ENCODE measurements at regions not wholly inside any gene's neighbourhood (a gene's known extent, or its start where the extent isn't known, plus 50 kb on each side); places are given as distances from the start of the nearest gene placed in this dataset.

GRCh38 chr3:40992023-40992422, 207.3 kb upstream of the CTNNB1 start:
- no peak for TF ChIP-seq CTCF (conservative IDR thresholded peaks at IDR 0.05 in 1 of 2, IDR thresholded peaks at IDR 0.05 in 1 of 2; ENCODE audit: low read depth in 1 of 2, low read length in 2 of 2)
- TF ChIP-seq EZH2 (IDR thresholded peaks at IDR 0.05; ENCODE audit: low read length, missing control alignments) = no peak

Data from fibroblast of lung (primary cell).